ENCODE measurements at regions not wholly inside any gene's neighbourhood (a gene's known extent, or its start where the extent isn't known, plus 50 kb on each side); places are given as distances from the start of the nearest gene placed in this dataset.

DNA sequence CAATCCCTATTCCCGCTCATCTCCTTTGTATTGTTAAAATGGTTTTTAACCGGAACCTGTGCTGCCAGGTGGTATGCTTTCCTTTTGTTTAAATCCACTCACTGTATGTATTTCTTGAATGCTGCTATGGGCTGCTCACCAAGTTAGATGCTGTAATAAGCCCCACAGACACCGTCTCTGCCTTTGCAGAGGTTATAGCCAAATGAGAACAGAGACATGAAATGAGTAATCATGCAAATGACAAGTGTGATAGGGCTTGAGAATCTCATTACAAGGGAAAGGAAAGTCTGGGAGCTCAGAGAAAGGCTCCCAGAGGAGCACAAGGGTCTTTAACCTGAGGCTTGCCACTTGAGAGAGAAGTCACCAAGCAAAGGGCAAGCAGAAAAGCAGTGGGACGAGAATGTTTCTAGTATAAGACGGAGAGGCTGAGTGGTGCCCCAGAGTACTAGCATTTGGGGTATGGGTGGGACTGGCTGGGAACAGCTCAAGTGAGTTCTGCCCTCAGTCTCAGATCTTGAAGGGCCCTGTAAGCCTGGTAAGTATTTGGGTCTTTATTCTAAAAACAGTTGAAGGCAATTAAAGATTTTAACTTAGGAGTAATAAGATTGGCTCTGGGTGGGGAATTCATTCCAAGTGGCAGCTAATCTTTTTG is 110.8 kb upstream of the H2AZ1 start:
- TF ChIP-seq, protein P1, sequence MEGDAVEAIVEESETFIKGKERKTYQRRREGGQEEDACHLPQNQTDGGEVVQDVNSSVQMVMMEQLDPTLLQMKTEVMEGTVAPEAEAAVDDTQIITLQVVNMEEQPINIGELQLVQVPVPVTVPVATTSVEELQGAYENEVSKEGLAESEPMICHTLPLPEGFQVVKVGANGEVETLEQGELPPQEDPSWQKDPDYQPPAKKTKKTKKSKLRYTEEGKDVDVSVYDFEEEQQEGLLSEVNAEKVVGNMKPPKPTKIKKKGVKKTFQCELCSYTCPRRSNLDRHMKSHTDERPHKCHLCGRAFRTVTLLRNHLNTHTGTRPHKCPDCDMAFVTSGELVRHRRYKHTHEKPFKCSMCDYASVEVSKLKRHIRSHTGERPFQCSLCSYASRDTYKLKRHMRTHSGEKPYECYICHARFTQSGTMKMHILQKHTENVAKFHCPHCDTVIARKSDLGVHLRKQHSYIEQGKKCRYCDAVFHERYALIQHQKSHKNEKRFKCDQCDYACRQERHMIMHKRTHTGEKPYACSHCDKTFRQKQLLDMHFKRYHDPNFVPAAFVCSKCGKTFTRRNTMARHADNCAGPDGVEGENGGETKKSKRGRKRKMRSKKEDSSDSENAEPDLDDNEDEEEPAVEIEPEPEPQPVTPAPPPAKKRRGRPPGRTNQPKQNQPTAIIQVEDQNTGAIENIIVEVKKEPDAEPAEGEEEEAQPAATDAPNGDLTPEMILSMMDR (conservative IDR thresholded peaks at IDR 0.05; ENCODE audit: low read length), result no peak
- no peak for TF ChIP-seq EZH2phosphoT487 (IDR thresholded peaks at IDR 0.05; ENCODE audit: borderline replicate concordance, low read depth, low read length)
